ENCODE measurements at regions not wholly inside any gene's neighbourhood (a gene's known extent, or its start where the extent isn't known, plus 50 kb on each side); places are given as distances from the start of the nearest gene placed in this dataset.

- TF ChIP-seq REST (IDR thresholded peaks at IDR 0.05; ENCODE audit: low read depth) (no peak), CEBPB (IDR thresholded peaks at IDR 0.05; ENCODE audit: low read depth) (no peak), JUND (IDR thresholded peaks at IDR 0.05) (no peak)
Measured at GRCh38 chr1:37130221-37130948, 96.1 kb upstream of the GRIK3 start (continued).

- H3K9me2 ChIP-seq (ENCODE audit: insufficient read depth): no peaks in the 10 kb centered on the region
- DNase-seq (ENCODE audit: low read depth, low spot score): no peak
- H3K27me3 ChIP-seq (ENCODE audit: insufficient read depth, low read length): peaks cover 53% of the 10 kb centered on the region
- intact Hi-C loops (cut with micrococcal nuclease): no loop called here
- H4K20me1 ChIP-seq (ENCODE audit: insufficient read depth): no peaks in the 10 kb centered on the region
- H3K27ac ChIP-seq (ENCODE audit: low read depth, low read length): no peak overlapping the region
- no peaks in the 10 kb centered on the region for H3K36me3 ChIP-seq (ENCODE audit: control insufficient read depth in 1 of 2, insufficient read depth in 2 of 2, low read length in 2 of 2)
- ChIA-PET CTCF (no interaction called here), POLR2A (no interaction called here), RAD21 (ENCODE audit: low non-redundant PET in 1 of 2, low total read pairs in 2 of 2, uncharacterized antibody in 2 of 2, unreplicated experiment in 2 of 2) (no interaction called here)
- no peaks in the 10 kb centered on the region for H3K4me1 ChIP-seq (ENCODE audit: control insufficient read depth in 1 of 2, insufficient read depth in 2 of 2, low read length in 2 of 2)
- BruUV-seq (replicated peaks): no TSS peak
- H3K79me2 ChIP-seq (ENCODE audit: insufficient read depth, low read length): no peaks in the 10 kb centered on the region
- H2AFZ ChIP-seq (ENCODE audit: low read depth, low read length, poor library complexity, severe bottlenecking): no peak overlapping the region
- H3K9me3 ChIP-seq (ENCODE audit: control insufficient read depth in 1 of 2, insufficient read depth in 1 of 2, low read depth in 1 of 2, low read length in 2 of 2): no peaks in the 10 kb centered on the region
- no peak overlapping the region for H3K4me2 ChIP-seq (ENCODE audit: low read length)
- H3K4me3 ChIP-seq (replicated peaks in 1 of 2; ENCODE audit: low read depth in 1 of 2, low read length in 2 of 2): no peak overlapping the region
- ATAC-seq: no peak
- TF ChIP-seq YY1 (IDR thresholded peaks at IDR 0.05; ENCODE audit: extremely low read depth, insufficient replicate concordance, low read depth, low read length): no peak
- TF ChIP-seq SRF (IDR thresholded peaks at IDR 0.05; ENCODE audit: low read depth): no peak
- no peak overlapping the region for H3K9ac ChIP-seq (ENCODE audit: low read length)
Measured at GRCh38 chr1:37131281-37131680, 97.0 kb upstream of the GRIK3 start.

Data from HCT116 (cell line).